Heart left ventricle (tissue), 13 donors: ENCODE measurements at regions not wholly inside any gene's neighbourhood (a gene's known extent, or its start where the extent isn't known, plus 50 kb on each side); places are given as distances from the start of the nearest gene placed in this dataset.

ENCODE experiments used
- CTCF ChIP-seq, 12 donors: fragments of 200-600 bp; sonication (generic) in 4 of 12; IDR thresholded peaks; one replicate each; pipeline versions ENCODE4 v1.5.0 to v1.8.0; 2018 to 2022; ENCODE audit warnings: antibody characterized with exemption in 12 of 12, mild to moderate bottlenecking in 5 of 12
- POLR2A ChIP-seq, 2 donors: fragments of 450-650 bp; IDR thresholded peaks; one replicate each; pipeline ENCODE4 v1.6.1; 2017; ENCODE audit warnings: antibody characterized with exemption in 2 of 2, mild to moderate bottlenecking in 2 of 2, moderate library complexity in 2 of 2
- donor health status: ischemic (EF 13 %, LVEDD 7.1; RV severe dilation, severe dysfunction).
- donor health status: DM: no; HTN: yes; CAD: no.
- donor health status: DM: no; HTN: no; CAD: no.
- donor health status: ischemic (EF 25% LVEDD 6.9; RV normal size, moderate dysfunction).
- donor health status: ischemic (EF 25% LVEDD 5.7; RV mildly dilated, moderate dysfunction).
- donor health status: ischemic (EF 35%, LVEDD 5.7; RV mildly dilated, moderate dysfunction).
- donor health status: nonischemic (EF 11% LVEDD 7.7; RV severe dilation, severe dysfunction).
- donor health status: DM: yes; HTN: yes; CAD: no.
- donor health status: PGD.
- donor health status: ischemic (EF 29% LVEDD 5.4; RV normal size, mild dysfunction).
- donor health status: nonischemic (EF 23%, LVEDD 6.1; RV moderate dilation, normal function).

GRCh38 chr5:2914981-2915484 is 163.6 kb upstream of the IRX2 start:
- TF ChIP-seq CTCF (IDR thresholded peaks at IDR 0.05) (no peak), POLR2A (IDR thresholded peaks at IDR 0.05) (no peak)
